Type B pancreatic cell (in vitro differentiated cells): ENCODE measurements at regions not wholly inside any gene's neighbourhood (a gene's known extent, or its start where the extent isn't known, plus 50 kb on each side); places are given as distances from the start of the nearest gene placed in this dataset.
A peak's percentile ranks its signal among the peaks of the same experiment; 100 is the strongest.

ENCODE experiments used
- DNase-seq: peaks from one replicate; pipeline ENCODE4 v3.0.0; 2021; ENCODE audit warnings: mixed read lengths; ENCODE audit not compliant: unreplicated experiment; ENCODE audit errors: extremely low spot score
- H3K27ac Mint-ChIP-seq: 2 replicates; pipeline ENCODE4 v1.8.0; 2021; ENCODE audit warnings: mild to moderate bottlenecking, mixed read lengths
- H3K27me3 Mint-ChIP-seq: 2 replicates; pipeline ENCODE4 v1.8.0; 2021; ENCODE audit warnings: mixed read lengths
- H3K36me3 Mint-ChIP-seq: 2 replicates; pipeline ENCODE4 v1.8.0; 2021; ENCODE audit warnings: mixed read lengths
- H3K4me1 Mint-ChIP-seq: one replicate; pipeline ENCODE4 v1.8.0; 2021; ENCODE audit warnings: mixed read lengths; ENCODE audit not compliant: unreplicated experiment
- H3K4me3 Mint-ChIP-seq: 2 replicates; pipeline ENCODE4 v1.8.0; 2021; ENCODE audit warnings: mild to moderate bottlenecking, mixed read lengths
- H3K9me3 Mint-ChIP-seq: 2 replicates; pipeline ENCODE4 v1.8.0; 2021; ENCODE audit warnings: mixed read lengths
- TF ChIP-seq, protein P1 (sequence below): fragments of 200-600 bp; sonication (generic); conservative IDR thresholded peaks from 2 replicates; pipeline ENCODE4 v1.5.0; 2021; ENCODE audit warnings: antibody characterized with exemption, mild to moderate bottlenecking

DNA sequence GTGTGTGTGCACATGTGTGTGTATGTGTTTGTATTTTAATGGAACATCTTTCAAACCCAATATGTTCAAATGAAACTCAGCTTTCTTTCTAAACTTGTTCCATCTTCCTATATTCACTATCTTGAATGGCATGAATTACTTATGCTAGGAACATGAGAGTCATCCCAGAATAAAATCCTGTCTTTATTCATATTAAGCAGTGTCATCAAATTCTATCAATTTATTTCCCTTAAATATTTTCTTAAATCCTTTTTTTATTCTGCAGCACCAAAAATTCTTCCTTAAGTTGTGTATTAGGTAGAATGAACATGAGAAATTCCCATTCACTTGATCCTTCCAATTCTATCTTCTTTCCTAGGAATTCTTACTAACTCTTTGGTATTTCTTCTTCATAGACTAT, 146.6 kb upstream of the PCDH15 start:
- Mint-ChIP-seq H3K4me3 (no peak overlapping the region), H3K9me3 (no peaks in the 10 kb centered on the region)
- TF ChIP-seq, protein P1, sequence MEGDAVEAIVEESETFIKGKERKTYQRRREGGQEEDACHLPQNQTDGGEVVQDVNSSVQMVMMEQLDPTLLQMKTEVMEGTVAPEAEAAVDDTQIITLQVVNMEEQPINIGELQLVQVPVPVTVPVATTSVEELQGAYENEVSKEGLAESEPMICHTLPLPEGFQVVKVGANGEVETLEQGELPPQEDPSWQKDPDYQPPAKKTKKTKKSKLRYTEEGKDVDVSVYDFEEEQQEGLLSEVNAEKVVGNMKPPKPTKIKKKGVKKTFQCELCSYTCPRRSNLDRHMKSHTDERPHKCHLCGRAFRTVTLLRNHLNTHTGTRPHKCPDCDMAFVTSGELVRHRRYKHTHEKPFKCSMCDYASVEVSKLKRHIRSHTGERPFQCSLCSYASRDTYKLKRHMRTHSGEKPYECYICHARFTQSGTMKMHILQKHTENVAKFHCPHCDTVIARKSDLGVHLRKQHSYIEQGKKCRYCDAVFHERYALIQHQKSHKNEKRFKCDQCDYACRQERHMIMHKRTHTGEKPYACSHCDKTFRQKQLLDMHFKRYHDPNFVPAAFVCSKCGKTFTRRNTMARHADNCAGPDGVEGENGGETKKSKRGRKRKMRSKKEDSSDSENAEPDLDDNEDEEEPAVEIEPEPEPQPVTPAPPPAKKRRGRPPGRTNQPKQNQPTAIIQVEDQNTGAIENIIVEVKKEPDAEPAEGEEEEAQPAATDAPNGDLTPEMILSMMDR = no peak

DNA sequence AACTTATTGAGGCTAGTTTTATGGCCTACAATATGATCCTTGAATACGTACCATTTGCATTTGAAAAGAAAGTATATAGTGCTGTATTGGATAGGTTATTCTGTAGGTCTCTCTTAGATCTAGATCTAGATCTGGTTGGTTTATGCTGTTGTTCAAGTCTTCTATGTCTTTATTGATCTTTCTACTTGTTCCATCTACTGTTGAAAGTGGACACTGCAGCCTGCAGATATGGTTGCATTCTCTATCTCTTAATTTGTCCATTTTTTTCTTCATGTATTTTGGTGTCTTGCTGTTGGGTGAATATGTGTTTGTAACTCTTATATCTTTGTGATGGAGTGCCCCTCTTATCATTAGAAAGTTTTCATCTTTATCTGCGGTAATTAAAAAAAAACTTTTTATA, 139.4 kb upstream of the PCDH15 start:
- no peaks in the 10 kb centered on the region for H3K36me3 Mint-ChIP-seq
- DNase-seq = no peak
- TF ChIP-seq, protein P1 = peak; percentile 32
- no peak overlapping the region for H3K4me3 Mint-ChIP-seq
- no peak overlapping the region for H3K27ac Mint-ChIP-seq
- H3K9me3 Mint-ChIP-seq = no peaks in the 10 kb centered on the region
- no peaks in the 10 kb centered on the region for H3K27me3 Mint-ChIP-seq
- peaks cover 4% of the 10 kb centered on the region for H3K4me1 Mint-ChIP-seq

More for the DNA sequence above, 146.6 kb upstream of the PCDH15 start:
- Mint-ChIP-seq H3K27ac (no peak overlapping the region), H3K4me1 (peaks cover 4% of the 10 kb centered on the region), H3K27me3 (no peaks in the 10 kb centered on the region), H3K36me3 (no peaks in the 10 kb centered on the region)
- DNase-seq = no peak

DNA sequence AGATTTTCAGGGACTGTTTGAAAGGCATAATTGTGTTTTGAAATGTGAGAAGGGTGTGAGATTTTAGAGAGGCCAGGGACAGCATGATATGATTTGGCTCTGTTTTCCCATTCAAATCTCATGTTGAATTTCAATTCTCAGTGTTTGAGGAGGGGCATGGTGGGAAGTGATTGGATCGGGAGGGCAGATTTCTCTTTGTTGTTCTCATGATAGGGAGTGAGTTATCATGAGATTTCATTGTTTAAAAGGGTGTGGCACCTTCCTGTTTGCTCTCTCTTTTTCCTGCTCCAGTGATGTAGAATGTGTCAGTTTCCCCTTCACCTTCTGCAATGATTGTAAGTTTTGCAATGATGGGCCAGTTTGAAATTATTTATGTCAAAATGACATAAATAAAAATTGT, 113.0 kb upstream of the PCDH15 start:
- H3K9me3 Mint-ChIP-seq = no peaks in the 10 kb centered on the region
- no peak overlapping the region for H3K27ac Mint-ChIP-seq
- TF ChIP-seq, protein P1 = no peak
- no peaks in the 10 kb centered on the region for H3K4me1 Mint-ChIP-seq
- no peak overlapping the region for H3K4me3 Mint-ChIP-seq
- H3K27me3 Mint-ChIP-seq = no peaks in the 10 kb centered on the region
- no peak for DNase-seq
- no peaks in the 10 kb centered on the region for H3K36me3 Mint-ChIP-seq

DNA sequence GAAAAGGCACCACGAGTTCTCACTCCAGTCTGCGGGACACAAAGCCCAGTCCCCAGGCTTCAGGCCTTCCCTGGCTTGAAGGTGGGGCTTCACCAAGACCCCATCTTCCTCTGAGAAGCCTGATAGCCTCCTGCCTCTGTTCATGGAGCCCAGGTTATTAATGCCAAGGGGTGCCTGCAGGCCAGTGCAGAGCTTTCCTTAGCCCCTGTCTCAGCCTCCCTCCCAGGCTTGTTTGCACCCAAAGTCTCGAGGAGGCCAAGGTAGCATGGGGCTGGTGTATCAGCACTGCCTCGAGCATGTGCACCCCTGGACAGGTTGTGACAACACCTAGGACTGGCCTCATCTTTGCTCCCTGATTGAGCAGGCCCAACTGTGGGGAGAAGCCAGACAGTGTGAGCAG, 108.1 kb upstream of the PCDH15 start:
- Mint-ChIP-seq H3K4me1 (peaks cover 6% of the 10 kb centered on the region), H3K27ac (no peak overlapping the region), H3K36me3 (no peaks in the 10 kb centered on the region), H3K4me3 (no peak overlapping the region), H3K27me3 (no peaks in the 10 kb centered on the region), H3K9me3 (no peaks in the 10 kb centered on the region)
- TF ChIP-seq, protein P1 = no peak
- no peak for DNase-seq

DNA sequence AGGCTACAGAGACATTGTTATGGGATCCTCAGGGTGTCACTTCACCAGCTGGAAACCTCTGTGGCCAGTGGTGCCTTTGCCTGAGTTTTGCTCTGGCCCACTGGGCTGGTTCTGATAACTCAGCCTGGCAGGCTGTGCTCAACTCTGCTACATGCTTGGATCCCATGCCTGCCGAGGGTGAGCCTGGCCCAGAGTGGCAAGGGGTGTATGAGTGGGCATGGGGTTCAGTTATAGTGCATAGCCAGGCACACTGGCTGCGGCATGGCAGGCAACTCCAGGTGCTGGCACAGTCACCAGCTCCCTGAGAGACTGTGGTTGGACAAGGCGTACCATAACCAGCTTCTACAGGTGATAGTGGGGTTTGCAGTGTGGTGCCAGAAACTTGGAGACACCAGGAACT, 107.0 kb upstream of the PCDH15 start:
- TF ChIP-seq, protein P1 = no peak
- H3K27ac Mint-ChIP-seq = no peak overlapping the region
- no peaks in the 10 kb centered on the region for H3K27me3 Mint-ChIP-seq
- H3K4me3 Mint-ChIP-seq = no peak overlapping the region
- no peaks in the 10 kb centered on the region for H3K9me3 Mint-ChIP-seq
- H3K36me3 Mint-ChIP-seq = no peaks in the 10 kb centered on the region
- no peak for DNase-seq
- peaks cover 6% of the 10 kb centered on the region for H3K4me1 Mint-ChIP-seq

DNA sequence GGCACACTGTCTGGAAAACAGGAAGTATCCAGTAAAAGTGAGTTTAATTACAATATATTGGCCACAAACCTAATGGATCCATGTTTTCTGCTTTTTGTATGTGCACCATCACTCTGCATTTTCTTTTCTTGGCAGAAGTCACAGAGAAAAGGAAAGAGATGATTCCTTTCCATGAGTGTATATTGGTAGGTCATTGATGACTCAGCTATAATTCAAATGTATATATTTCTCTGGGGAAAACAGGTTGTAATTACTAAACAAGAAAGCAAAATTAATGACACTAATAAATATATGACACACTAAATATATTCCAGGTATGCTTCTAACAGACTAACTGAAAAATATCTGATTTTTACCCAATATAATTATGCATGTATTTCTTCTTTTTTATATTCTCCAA, 105.9 kb upstream of the PCDH15 start:
- H3K9me3 Mint-ChIP-seq = no peaks in the 10 kb centered on the region
- DNase-seq = no peak
- H3K4me1 Mint-ChIP-seq = peaks cover 6% of the 10 kb centered on the region
- no peaks in the 10 kb centered on the region for H3K36me3 Mint-ChIP-seq
- H3K4me3 Mint-ChIP-seq = no peak overlapping the region
- no peak overlapping the region for H3K27ac Mint-ChIP-seq
- H3K27me3 Mint-ChIP-seq = no peaks in the 10 kb centered on the region
- TF ChIP-seq, protein P1 = no peak
